ENCODE measurements at regions not wholly inside any gene's neighbourhood (a gene's known extent, or its start where the extent isn't known, plus 50 kb on each side); places are given as distances from the start of the nearest gene placed in this dataset.

GRCh38 chr1:94644352-94644751, 102.8 kb upstream of the F3 start:
- TF ChIP-seq POLR2AphosphoS5 (IDR thresholded peaks at IDR 0.05; ENCODE audit: low read depth, low read length) (no peak), TAF1 (IDR thresholded peaks at IDR 0.05; ENCODE audit: borderline replicate concordance, insufficient read depth, low read length) (no peak), SIN3A (IDR thresholded peaks at IDR 0.05; ENCODE audit: borderline replicate concordance, insufficient read depth, low read length) (no peak)
